ENCODE measurements at regions not wholly inside any gene's neighbourhood (a gene's known extent, or its start where the extent isn't known, plus 50 kb on each side); places are given as distances from the start of the nearest gene placed in this dataset.

DNA sequence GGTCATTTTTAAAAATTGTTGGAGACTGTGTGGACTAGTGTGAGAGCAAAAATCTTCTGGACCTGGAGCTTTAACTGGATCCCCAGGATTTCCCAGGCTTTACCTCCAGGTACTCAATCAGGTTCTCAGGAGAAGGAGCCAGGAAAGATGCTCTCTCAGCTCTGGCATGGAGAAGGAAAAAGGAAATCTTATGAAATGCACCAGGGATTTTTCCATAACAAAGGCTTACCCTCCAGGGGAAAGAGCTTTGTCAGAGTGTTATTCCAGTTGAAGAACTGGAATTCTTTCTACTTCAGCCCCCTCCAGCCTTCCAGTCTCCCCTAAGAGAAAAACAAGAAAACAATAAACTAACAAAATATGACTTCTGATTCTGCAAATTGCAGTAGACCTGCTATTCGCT is 436.7 kb upstream of the ANKRD30A start:
- DNase-seq (ENCODE audit: low spot score), result no peak

DNA sequence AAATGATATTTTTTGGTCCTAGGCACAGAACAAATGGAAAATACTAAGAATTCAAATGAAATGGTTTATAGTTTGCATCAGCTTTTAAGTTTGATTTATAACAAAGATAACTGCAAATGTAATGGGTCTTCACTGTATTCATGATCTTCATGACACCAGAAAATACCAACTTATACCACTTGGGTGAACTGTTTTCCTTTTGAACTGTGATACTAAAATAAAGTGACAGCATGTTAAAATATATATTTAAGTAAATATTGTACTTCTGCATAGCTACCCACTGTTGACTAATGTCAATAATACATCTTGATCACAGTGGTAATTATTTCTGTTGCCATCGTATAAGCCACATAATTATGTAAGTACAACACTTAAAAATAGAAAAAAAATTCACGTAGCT is 442.0 kb upstream of the ANKRD30A start:
- no peak for DNase-seq (ENCODE audit: low spot score)

DNA sequence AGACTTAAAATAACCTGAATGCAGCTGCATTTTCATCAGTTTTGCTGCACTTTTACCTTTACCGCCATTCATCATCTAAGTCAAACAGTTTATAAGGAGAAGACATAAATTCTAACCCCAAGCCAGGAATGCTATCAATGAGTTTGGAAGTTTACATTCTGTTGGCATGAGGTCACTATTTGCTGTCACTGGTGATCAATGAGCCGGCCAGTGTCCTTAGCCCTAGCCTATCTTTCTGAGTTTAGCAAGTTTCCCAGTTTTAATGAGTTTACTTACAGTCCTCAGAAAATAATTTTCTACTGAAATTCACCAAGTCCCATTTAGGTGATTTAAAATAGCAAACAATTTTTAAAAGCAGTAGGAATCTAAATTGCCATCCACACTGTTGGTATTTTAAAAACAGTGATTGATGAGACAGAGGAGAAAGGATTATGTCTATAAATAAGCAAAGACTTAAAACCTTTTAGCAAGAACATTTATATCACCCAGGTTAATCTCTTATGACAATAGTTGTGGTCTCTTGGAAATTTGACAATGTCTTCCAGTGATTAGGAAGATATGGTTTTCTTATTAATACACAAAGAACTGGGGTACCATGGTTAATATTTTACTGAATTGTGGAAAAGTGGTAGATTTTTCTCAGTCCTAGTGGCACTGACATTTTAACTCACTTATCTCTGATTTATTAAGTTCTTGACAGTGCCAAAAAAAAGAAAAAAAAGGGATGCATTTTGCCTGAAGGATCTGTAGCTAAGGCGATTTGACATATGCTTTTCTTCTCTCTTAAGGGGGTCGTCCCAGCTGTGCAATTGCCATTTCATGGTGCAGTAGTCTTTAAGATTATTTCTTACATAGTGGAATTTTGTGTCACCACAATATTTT is 443.4 kb upstream of the ANKRD30A start:
- DNase-seq (ENCODE audit: low spot score), result no peak

DNA sequence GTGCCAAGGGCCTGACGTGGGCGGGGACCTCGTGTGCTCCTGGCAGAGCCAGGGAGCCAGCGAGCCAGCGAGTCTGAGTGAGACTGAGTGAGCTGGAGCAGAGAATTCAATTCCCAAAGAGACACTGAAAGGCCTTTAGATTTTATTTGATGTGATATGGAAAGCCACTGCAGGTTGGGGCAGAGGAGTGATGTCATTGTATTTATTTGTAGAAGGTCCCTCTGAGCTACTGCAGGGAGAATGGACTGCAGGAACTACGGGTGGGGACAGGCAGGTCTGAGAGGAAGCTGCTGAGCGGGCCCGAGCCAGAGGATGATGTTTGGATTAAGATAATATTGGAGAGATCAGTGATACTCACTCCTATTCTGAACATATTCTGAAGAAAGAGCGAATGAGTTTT is 445.8 kb upstream of the ANKRD30A start:
- DNase-seq (ENCODE audit: low spot score), result no peak

DNA sequence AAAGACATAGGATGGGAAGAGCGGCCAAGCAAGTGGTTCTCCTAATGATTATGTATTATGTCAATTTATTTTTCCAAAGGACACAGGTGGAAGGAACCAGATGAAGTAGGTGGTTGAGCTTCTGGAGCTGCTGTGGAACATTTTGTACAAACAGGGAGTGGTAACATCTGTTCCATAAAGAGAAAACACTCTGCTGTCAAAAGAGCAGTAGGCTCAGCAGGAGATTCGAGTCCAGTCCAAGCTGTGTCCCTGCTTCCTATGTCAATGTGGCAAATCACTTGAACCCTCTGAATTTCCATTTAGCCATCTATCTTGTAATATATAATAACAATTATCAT is 448.0 kb upstream of the ANKRD30A start:
- DNase-seq (ENCODE audit: low spot score), result no peak

DNA sequence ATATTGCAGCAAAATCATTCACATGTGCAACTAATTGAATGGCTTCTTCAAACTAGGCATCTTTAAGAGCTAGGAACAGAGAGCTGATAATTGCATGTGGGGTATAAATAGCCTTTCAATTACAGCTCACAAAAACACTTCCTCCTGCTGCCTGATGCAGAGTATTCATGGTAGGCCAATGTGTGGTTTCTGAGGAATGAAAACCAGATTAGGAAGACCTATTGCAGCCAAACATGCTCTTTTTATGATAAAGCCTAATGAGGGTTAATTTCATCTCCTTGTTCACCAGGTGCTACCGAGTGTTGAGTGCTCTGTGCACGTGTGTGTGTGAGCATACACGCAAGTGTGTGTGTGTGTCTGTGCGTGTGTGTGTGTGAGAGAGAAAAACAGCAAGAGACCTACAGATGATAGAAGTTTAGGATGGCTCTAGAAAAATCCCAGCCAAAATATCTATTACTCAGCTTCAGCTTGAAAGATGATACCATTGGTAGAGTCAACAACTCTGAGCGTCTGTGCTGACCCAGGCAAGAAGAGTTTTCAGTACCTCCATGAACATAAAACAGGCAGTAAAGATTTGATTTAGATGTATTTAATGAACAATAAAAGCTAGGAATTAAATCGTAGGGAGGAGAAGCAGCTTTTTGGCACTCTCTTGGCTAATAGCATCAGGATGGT is 448.5 kb upstream of the ANKRD30A start:
- DNase-seq (ENCODE audit: low spot score), result no peak

DNA sequence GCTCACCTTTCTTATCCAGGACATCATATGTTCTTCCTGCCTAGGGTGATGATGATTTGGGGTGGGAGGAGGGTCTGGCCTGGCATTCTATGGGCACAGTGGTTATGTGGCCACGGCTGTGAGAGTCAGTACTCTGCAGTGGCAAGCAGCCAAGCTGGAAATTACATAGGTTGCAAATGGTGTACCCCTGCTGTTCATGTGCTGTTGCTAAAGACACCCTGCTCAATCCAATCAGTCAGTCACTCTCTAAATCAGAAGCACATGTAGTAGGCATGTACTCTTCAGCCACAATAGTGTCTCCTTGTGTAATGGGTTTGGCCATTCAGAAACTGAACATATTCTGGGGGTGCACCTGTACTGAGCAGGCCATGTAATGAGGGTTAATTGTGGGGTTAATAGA is 449.1 kb upstream of the ANKRD30A start:
- DNase-seq (ENCODE audit: low spot score), result no peak

DNA sequence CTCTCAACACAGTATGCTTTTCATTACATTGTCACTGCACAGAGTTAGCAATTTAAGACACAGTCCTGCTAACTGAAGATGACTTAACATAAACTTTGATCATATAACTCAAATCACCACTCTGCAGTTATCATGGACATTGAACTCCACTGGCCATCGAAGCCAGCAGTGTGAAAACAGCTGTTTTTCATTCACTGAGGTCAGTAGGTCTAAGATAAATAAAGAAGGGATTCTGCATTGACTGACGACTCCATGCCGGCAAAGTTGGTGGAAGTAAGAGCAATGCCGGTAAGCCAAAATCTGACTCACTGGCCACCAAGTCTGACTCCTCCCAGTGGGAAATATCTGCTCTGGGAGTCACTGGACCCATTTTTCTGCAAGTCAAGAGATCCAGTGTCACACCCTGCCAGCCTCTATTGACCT is 449.9 kb upstream of the ANKRD30A start:
- no peak for DNase-seq (ENCODE audit: low spot score)

DNA sequence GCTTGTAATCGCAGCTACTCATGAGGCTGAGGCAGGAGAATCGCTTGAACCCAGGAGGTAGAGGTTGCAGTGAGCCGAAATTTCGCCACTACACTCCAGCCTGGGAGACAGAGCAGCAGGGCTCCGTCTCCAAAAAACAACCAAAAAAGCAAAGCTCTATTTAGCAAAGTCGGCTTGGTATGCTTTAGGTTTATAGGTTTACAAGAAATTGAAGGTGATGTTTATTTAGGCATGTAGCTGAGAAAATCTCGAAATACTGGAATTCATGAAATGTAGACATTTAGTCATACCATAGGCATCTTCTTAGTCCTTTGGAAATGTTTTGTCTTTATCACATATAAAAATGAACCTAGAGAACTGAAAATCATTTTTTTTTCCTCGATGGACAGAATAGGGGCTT is 453.8 kb upstream of the ANKRD30A start:
- no peak for DNase-seq (ENCODE audit: low spot score)

DNA sequence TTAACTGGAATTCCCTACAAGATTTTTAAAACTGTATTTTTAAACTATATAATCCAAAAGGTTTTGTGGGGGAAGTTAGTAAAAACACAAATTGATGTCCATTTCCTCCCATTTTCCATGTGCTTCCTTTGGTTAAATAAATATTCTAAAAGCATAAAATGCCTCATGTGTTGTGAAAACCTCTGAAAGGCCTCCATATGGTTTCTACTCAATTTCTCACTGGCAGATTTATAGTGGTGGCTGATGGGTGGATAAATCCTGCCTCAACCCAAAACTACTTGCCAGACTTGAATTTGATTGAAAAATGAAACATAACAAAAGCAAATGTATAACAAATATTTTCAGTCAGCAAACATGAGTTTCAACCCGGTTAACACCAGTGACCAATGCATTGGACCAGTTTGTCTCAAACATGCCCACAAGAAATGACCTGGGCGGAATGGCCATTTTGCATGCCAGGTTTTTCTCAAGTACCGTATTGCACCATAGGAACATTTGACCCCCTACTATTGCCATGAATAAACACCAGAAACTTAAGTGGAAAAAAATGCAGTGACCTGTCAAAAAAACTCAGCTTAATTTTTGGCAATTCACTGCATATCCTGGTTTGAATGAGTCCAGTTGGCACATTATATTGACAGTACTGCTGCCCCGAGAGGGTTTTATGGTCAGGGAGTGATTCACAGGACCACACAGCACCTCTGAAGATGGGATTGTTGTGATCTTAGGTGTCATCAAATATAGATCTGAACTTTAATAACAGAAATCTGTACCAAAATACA is 454.6 kb upstream of the ANKRD30A start:
- DNase-seq (ENCODE audit: low spot score), result no peak

DNA sequence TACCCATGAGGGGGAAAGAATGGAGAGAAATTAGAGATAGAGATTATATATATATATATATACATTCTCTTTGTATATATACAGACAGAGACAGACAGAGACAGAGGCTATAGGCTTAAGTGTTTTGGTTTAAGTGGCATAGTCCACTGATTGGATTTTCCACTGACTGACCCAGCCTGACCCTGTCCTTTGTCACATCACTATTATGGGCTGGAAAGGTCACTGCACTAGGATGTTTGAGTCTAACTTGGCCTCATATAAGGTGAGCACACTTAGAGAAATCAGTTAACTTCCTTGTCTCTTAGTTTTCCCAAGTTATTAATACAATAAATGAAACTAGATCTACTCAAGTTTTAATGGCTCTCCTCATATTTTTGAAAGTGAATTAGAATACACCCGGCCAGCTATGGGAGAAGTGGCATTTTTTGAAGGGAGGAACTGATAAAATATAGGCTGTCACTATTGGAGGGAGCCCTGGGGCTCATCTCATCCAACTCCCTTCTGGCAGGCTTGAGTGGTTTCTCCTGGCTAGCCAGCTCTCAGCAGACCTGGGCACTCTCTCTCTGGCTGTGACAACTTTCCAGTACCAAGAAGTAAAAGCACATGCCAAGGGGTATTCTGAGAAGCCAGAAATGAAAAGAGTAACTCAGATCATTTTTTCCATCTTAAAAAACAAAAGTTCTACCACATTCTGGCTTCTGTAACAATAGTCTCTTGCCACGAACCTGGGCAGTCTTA is 455.6 kb upstream of the ANKRD30A start:
- DNase-seq (ENCODE audit: low spot score), result no peak

DNA sequence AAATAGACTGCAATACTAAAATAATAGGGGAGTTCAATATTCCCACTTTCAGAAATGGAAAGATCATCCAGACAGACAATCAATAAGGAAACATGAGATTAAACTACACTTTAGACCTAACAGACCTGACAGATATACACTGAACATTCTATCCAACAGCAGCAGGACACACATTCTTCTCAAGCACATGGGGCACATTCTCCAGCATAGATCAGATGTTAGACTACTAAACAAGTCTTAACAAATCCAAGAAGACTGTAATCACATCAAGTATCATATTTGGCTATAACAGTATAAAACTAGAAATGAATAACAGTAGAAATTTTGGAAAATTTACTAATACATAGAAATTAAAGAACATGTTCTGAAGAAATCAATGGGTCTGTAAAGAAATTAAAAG is 458.9 kb upstream of the ANKRD30A start:
- no peak for DNase-seq (ENCODE audit: low spot score)

DNA sequence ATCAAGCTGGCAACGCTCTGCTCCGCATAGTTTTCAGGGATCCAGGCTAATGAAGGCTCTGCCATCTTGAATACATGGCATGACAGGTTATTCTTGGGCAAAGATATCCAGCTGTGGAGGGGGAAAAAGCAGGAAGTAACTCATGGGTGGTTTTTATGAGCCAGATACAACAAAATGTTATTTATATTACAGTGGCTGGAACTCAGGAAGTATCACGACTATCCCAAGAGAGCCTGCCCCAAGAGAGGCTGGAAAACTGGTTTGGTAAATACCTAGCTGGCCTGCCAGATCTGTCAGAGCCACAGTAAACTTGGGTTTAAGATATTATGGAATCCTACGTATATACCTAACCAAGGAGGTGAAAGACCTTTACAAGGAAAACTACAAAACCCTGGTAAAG is 462.8 kb upstream of the ANKRD30A start:
- no peak for DNase-seq (ENCODE audit: low spot score)

DNA sequence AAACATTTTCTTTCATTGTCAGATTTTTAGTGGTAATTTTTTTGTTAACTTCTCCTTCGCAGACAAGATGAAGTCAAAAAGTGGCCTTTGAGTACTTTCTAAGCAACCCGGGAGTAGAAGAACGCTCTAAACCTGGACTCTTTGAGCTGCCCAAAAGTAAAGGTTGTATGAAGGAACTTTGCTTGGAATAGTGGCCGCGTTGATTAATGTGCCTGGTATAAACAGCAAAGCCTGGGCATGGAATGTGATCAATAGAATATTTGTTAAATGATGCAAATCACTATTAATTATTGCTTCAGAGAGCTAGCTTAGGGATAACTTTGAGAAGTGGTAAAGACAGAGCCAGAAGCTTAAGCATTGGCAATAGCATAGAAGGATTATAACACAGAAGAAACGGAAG is 475.1 kb upstream of the ANKRD30A start:
- DNase-seq (ENCODE audit: low spot score), result no peak

DNA sequence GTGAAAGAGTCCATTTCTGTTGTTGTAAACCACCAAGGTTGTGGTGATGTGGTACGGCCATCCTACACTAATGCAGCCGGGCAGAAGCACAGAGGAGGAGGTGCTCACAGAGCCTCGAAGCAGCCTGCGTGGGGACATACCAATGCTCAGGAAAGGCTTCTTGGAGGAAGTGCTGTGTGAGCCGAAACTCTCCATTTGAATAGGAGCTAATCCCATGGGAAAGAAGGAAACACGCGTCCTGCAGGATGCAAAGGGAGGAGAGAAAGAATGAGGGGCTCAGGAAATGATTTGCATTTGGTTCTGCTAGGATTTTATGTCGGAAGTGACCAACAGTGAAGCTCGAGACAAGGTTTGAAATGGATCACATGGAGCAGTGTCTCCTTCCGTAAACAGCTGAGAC is 477.9 kb upstream of the ANKRD30A start:
- no peak for DNase-seq (ENCODE audit: low spot score)

DNA sequence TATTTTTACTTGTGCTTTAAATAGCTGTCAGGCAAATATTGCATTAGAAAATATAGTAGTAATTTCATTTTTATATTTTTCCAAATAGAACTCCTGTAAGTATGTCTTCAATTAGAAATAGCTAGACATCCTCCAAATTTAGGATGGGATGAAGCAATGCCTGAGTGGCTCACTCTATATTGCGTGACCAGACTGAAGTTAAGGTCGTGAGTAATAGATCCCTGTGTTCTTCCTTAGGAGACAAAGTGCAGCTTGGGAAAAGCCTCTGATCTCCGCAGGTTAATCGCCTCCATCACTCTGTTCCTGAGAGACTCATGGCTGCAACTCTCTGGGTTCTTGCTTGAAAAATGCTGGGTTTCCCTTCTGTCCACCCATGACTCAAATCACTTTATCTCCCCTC is 484.8 kb upstream of the ANKRD30A start:
- DNase-seq (ENCODE audit: low spot score), result no peak

DNA sequence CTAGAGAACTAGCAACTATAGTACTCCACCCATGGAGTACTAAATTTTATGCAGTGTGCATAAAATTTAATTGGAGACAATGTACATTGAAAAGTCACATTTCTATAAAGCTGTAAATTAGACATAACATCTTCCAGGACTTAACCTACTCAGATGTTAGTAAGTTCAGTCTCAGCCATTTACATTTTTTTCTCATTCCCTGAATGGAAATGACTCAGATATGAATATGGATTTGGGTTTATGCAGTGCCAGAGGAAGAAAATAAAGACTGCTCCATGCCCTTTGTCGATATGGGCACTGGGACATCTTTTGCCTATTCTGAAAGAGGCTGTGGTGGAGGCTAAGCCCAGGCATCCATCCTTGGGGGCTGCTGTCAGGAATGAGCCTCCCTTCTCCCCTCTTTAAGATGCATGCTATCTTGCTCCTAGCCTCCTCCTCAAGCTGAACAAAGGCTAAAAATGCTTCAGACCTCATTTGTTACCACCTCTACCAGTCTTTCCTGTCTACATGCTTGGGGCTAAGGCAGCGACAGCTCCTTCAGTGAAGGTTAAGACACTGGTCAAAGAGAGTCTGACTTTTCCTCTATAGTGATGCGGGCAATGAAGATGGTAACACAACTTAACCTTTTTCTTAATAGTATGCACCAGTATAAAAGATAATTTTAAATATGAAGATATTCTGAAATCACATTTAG is 486.8 kb upstream of the ANKRD30A start:
- no peak for DNase-seq (ENCODE audit: low spot score)

DNA sequence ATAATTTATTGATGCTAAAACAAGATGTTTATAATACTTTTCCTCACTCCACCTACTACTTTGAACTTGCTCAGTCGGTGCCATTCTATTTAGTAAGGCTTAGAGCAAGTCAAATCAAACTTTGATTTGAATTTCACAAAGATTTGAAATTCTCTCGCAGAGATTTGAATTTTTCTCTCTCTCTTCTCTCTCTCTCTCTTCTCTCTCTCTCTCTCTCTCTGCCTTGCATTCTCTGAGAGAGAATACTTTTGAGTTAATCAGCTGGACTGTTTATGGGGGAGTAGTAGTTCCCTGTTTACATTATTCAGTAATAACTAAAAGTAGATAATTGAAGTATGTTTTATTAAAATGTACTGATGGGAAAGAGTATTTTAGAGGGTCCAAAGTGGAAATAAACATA is 488.5 kb upstream of the ANKRD30A start:
- no peak for DNase-seq (ENCODE audit: low spot score)

DNA sequence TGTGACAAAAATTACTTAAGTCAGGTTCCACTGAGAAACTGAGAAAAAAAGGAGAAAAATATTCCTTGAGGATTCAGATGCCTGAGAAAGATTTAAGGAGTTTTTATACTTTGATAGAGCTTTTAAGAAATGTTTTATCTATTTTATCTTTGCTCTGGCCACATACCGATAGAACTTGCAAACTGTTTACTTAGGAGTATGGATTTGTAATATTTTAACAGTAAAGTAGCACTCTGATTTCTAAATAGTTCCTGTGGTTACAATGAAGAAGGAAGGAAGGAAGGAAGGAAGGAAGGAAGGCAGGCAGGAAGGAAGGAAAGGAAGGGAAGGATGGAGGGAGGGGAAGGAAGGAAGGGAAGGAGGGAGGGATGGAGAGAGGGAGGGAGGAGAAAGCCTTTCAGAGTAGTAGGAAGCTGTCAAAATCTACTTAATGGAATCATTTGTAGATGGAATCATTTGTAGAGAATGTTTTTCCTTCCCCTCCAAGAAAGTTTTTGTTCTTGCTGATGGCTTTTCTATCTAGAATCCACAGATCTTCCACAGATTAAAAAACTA is 489.0 kb upstream of the ANKRD30A start:
- DNase-seq (ENCODE audit: low spot score), result no peak

DNA sequence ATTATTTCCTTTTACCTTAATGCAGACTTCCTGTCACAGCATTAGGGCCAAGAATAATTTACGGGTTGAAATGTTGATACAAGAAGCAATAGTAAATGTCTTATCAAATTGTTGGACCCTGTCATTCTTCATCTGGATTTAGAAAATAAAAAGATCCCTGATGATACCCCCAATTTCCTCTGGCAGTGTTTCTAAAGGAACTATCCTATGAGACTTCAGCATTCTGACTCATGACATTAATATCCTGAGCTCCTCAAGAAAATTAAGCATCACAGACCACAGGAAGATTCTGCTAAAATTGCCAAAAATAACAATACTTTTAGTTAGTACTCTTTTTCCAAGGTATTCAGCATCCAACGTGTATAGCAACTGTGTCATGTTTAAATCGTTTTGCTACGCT is 490.5 kb upstream of the ANKRD30A start:
- DNase-seq (ENCODE audit: low spot score), result no peak

DNA sequence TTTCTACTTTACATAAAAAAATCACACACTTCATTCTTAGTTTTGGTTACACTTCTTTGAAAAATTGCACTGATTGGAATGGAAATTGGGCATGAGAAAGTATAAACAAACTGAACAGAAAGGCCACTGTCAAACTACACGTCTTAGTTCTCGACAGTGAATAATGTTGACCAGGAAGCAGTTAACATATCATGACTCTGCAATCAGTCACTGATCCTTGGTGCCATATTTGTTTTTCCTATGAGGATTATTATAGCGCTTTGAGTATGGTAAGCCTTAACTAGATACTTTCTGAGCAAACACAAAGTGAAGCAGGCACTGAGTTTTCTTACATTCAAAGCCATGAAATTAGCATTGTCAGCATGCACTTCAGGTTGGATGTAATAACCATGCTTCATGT is 495.1 kb upstream of the ANKRD30A start:
- no peak for DNase-seq (ENCODE audit: low spot score)

All from NAMALWA (cell line).